Lower leg skin (tissue), 3 donors: ENCODE measurements at regions not wholly inside any gene's neighbourhood (a gene's known extent, or its start where the extent isn't known, plus 50 kb on each side); places are given as distances from the start of the nearest gene placed in this dataset.

Experiments
- CTCF ChIP-seq, 3 donors: fragments of 450-650 bp; IDR thresholded peaks; one replicate each; pipeline ENCODE4 v1.5.1; 2016; ENCODE audit warnings: antibody characterized with exemption in 3 of 3, mild to moderate bottlenecking in 3 of 3, moderate library complexity in 2 of 3
- POLR2A ChIP-seq, 2 donors: fragments of 450-650 bp; IDR thresholded peaks; one replicate each; pipeline ENCODE4 v1.6.1; 2016 to 2017; ENCODE audit warnings: antibody characterized with exemption in 2 of 2, mild to moderate bottlenecking in 1 of 2, moderate library complexity in 1 of 2

DNA sequence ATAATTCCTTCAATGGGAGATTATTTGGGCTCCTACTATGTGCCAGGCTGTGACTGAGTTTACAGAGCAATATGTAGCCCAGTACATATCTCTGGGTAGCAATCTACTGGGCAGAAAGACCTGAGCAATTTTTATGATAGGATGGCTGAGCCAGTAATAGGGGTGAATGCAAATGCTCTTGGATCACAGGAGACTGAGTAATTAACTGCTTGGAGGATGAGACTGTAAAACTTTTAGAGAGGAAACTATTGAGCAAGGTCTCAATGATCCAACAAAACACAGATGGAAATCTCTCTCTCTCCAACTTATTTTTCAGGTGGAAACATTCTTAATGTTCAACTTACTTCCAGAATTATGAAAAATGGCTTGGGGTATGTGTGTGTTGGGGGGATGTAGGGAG is 402.2 kb downstream of the AEBP2 start:
- TF ChIP-seq CTCF (IDR thresholded peaks at IDR 0.05) (no peak), POLR2A (IDR thresholded peaks at IDR 0.05) (no peak)
